ENCODE measurements at regions not wholly inside any gene's neighbourhood (a gene's known extent, or its start where the extent isn't known, plus 50 kb on each side); places are given as distances from the start of the nearest gene placed in this dataset.

DNA sequence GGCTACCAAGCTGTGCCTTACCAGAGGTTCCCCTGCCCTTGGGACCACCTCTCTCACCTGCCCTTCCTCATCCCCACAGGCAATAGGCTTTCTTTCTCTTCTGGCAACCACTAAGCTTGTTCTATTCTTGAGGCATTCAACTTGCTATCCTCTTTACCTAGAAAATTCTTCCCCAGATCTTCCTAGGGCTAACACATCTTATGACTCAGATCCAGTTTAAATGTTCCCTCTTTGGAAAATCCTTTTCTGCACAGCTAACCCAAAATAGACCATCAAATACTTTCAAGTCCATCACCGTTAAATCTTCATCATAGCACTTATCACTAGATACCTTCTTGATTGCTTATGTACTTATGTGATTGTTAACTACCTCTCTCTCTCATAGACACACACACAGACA is 93.7 kb downstream of the ENC1 start:
- peaks cover 1% of the 10 kb centered on the region for H3K4me1 ChIP-seq (ENCODE audit: control insufficient read depth, insufficient read depth, low read length)
- H3K4me3 ChIP-seq (ENCODE audit: low read length): no peak overlapping the region
- no peak for ATAC-seq
- intact Hi-C loops (cut with DNase I): no loop called here
- H3K27me3 ChIP-seq (ENCODE audit: control insufficient read depth, insufficient read depth): no peaks in the 10 kb centered on the region
- no peak for DNase-seq
- H3K9me3 ChIP-seq (ENCODE audit: control insufficient read depth, low read length): no peaks in the 10 kb centered on the region
- H3K27ac ChIP-seq (ENCODE audit: low read length): no peak overlapping the region
- 87% methylated on average over 1 of the region's 1 CpG for WGBS

DNA sequence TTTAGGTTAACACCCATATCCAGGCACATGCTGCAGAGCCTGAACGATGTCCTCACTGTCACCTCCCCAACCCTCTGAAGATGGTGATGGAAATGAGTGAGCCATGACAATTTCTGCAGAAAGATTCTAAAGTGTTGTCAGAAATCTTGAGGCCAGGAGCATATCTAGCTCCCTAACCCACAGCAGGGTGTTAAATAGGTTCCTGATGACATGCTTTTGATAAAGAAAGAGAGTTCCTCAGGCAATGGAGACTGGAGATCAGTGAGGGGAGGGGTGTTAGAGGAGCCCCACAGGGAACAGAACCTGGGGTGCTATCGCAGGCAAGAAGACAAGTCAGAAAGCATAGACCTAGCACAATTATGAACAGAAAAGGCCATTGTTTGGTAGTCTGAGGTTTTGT is 95.7 kb downstream of the ENC1 start:
- intact Hi-C loops (cut with DNase I): no loop called here
- Histone ChIP-seq H3K27ac (ENCODE audit: low read length) (no peak overlapping the region), H3K4me3 (ENCODE audit: low read length) (no peak overlapping the region), H3K27me3 (ENCODE audit: control insufficient read depth, insufficient read depth) (no peaks in the 10 kb centered on the region), H3K4me1 (ENCODE audit: control insufficient read depth, insufficient read depth, low read length) (peaks cover 1% of the 10 kb centered on the region), H3K9me3 (ENCODE audit: control insufficient read depth, low read length) (no peaks in the 10 kb centered on the region)
- 83% methylated on average over 2 of the region's 2 CpGs for WGBS
- ATAC-seq (no peak), DNase-seq (no peak)

DNA sequence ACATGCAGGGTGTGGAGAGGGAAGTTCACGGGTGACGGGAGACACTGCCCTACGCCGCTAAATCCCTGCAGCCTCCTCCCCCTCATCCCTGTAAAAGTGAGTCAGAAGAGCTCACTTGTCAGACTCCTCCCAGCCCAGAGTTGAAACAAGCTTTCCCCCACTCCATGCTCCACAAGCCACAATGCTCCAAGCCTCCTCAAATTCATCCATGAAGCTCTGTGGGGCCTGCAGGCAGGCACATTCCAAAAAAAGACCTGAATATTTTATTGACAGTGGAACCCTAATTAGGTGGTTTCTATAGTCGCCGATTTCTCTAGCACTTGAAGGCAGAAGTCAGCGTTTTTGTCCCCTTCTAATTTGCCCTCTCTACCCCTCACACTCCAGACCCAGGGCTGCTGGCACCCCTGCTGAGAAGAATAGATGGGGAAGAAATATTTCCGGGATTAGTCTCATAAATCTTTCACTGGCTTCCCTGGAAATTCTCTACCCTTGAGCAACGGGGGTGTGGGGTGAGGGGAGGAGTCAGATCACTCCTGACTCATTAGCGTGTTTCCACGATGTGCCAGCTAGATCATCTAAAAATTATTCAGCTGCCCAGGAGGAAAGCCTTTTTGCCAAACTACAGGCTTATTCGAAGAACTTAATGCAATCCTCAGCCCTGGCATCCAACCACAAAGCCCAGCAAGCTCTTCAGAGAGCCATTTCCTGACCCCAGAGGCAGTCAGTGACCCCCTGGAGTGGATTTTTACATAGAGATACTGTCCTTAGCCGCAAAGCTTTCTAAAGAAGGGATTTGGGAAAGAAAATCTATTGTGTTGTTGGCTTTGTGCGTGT is 97.1 kb downstream of the ENC1 start:
- Histone ChIP-seq H3K4me3 (ENCODE audit: low read length) (no peak overlapping the region), H3K27me3 (ENCODE audit: control insufficient read depth, insufficient read depth) (no peaks in the 10 kb centered on the region), H3K27ac (ENCODE audit: low read length) (no peak overlapping the region), H3K4me1 (ENCODE audit: control insufficient read depth, insufficient read depth, low read length) (peaks cover 3% of the 10 kb centered on the region), H3K9me3 (ENCODE audit: control insufficient read depth, low read length) (no peaks in the 10 kb centered on the region)
- intact Hi-C loops (cut with DNase I): no loop called here
- no peak for DNase-seq
- WGBS: 49% methylated on average over 14 of the region's 14 CpGs
- ATAC-seq: peak; percentile 51 to 59

DNA sequence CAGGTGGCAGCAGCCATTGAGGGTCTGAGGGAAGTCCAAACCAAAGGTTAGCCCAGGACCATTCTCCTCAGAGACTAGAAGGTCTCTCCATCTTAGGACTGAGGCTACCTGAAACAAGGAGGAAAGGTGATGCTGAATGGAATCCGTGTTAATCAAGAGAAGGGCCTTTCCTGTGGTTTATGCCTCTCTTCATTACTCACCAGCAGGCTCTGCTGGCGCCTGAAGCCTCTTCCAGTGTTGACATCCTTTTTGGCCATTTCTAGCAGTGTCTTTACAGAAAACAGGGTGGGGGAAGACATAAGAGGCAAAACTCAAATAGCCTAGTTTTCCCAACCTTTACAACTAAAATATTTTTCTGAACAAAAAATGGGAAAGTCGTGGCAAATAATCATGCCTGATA is 98.0 kb downstream of the ENC1 start:
- H3K27me3 ChIP-seq (ENCODE audit: control insufficient read depth, insufficient read depth): no peaks in the 10 kb centered on the region
- H3K27ac ChIP-seq (ENCODE audit: low read length): no peak overlapping the region
- H3K9me3 ChIP-seq (ENCODE audit: control insufficient read depth, low read length): no peaks in the 10 kb centered on the region
- H3K4me1 ChIP-seq (ENCODE audit: control insufficient read depth, insufficient read depth, low read length): peaks cover 3% of the 10 kb centered on the region
- intact Hi-C loops (cut with DNase I): no loop called here
- WGBS: 75% methylated on average over 3 of the region's 3 CpGs
- DNase-seq (no peak), ATAC-seq (no peak)
- no peak overlapping the region for H3K4me3 ChIP-seq (ENCODE audit: low read length)

DNA sequence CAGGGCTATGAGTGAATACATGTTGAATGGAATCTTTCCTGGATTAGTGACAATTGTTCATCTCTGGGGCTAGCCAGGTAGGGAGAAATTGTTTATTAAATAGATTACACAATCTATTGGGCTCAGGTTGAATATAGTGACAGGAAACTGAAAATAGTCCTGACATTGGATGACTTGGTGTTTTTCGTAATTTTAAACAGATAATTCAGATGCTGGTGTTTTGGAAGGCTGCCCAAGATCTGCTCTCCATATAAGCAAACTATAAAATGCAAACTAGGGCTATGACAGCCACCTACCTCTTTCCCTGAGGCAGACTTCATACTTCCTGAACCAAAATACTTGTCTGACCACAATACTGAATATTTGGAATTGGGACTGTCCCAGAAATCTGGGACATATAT is 99.1 kb downstream of the ENC1 start:
- H3K4me3 ChIP-seq (ENCODE audit: low read length): no peak overlapping the region
- WGBS: 67% methylated on average over 1 of the region's 1 CpG
- DNase-seq (no peak), ATAC-seq (no peak)
- no peaks in the 10 kb centered on the region for H3K27me3 ChIP-seq (ENCODE audit: control insufficient read depth, insufficient read depth)
- H3K27ac ChIP-seq (ENCODE audit: low read length): no peak overlapping the region
- no peaks in the 10 kb centered on the region for H3K9me3 ChIP-seq (ENCODE audit: control insufficient read depth, low read length)
- intact Hi-C loops (cut with DNase I): no loop called here
- H3K4me1 ChIP-seq (ENCODE audit: control insufficient read depth, insufficient read depth, low read length): peaks cover 3% of the 10 kb centered on the region

DNA sequence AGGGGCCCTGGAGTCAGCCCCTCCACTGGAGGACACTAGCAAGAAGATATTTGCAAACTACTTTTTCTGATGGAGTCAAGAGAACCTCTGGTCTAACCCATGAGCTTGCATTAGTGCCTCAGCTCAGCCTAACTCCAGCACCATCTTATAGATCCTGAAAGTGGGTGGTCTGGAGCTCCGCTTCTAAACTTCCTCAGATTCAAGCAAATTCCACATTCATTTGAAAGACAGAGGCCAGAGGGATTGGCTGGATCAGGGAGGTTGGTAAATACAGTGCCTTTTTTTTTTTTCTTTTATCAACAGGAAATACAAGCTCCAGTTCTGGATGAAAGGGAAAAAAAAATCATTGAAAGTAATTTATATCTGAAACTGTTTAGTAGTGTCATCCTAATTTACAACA is 99.9 kb downstream of the ENC1 start:
- 63% methylated on average over 1 of the region's 1 CpG for WGBS
- Histone ChIP-seq H3K27ac (ENCODE audit: low read length) (peak overlapping the region; percentile 58), H3K27me3 (ENCODE audit: control insufficient read depth, insufficient read depth) (no peaks in the 10 kb centered on the region), H3K4me1 (ENCODE audit: control insufficient read depth, insufficient read depth, low read length) (peaks cover 3% of the 10 kb centered on the region), H3K4me3 (ENCODE audit: low read length) (no peak overlapping the region), H3K9me3 (ENCODE audit: control insufficient read depth, low read length) (no peaks in the 10 kb centered on the region)
- DNase-seq (no peak), ATAC-seq (no peak)
- intact Hi-C loops (cut with DNase I): no loop called here

DNA sequence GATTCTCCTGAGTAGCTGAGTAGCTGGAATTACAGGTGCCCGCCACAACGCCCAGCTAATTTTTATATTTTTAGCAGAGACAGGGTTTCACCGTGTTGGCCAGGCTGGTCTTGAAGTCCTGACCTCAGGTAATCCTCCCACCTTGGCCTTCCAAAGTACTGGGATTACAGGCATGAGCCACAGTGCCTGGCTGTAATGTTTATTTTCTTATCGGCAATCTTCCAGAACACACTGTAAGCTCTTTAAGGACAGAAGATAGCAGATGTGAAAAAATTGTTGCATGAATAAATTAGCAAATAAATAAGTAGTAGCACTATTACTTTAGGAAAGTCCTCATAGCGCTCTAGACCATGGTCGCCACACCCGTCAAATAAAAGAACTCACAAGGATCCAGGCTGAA is 100.5 kb downstream of the ENC1 start:
- Histone ChIP-seq H3K9me3 (ENCODE audit: control insufficient read depth, low read length) (no peaks in the 10 kb centered on the region), H3K4me3 (ENCODE audit: low read length) (no peak overlapping the region), H3K27me3 (ENCODE audit: control insufficient read depth, insufficient read depth) (no peaks in the 10 kb centered on the region), H3K4me1 (ENCODE audit: control insufficient read depth, insufficient read depth, low read length) (peaks cover 3% of the 10 kb centered on the region), H3K27ac (ENCODE audit: low read length) (no peak overlapping the region)
- DNase-seq (no peak), ATAC-seq (no peak)
- 70% methylated on average over 7 of the region's 7 CpGs for WGBS
- intact Hi-C loops (cut with DNase I): no loop called here

DNA sequence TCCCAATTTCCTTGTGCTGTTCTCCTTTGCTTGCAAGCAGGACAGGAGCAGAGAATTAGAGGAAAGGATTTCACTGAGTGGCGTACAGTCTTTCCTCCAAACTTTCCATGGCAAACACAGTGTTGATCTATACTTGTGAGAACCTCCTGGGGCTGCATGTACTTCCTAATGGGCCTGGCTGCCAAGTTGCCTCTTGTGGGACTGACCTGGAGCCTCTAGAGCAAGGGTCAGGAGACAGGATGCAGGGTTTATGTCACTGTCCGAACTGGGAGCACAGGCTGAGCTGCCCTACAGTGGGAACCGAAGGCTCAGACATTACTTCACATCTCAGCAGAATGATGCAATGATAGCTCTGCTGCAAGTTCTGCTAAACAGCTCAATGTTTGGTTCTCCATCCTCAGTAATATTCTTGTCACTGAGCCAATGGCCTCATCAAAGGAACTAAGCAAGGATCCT is 102.3 kb downstream of the ENC1 start:
- WGBS: 17% methylated on average over 3 of the region's 3 CpGs
- peak; percentile 98 for ATAC-seq
- no peaks in the 10 kb centered on the region for H3K9me3 ChIP-seq (ENCODE audit: control insufficient read depth, low read length)
- H3K27me3 ChIP-seq (ENCODE audit: control insufficient read depth, insufficient read depth): no peaks in the 10 kb centered on the region
- H3K27ac ChIP-seq (ENCODE audit: low read length): peak overlapping the region; percentile 52
- H3K4me1 ChIP-seq (ENCODE audit: control insufficient read depth, insufficient read depth, low read length): peaks cover 3% of the 10 kb centered on the region
- intact Hi-C loops (cut with DNase I): no loop called here
- no peak overlapping the region for H3K4me3 ChIP-seq (ENCODE audit: low read length)
- DNase-seq: peak; percentile 74 to 89 (median 83)

DNA sequence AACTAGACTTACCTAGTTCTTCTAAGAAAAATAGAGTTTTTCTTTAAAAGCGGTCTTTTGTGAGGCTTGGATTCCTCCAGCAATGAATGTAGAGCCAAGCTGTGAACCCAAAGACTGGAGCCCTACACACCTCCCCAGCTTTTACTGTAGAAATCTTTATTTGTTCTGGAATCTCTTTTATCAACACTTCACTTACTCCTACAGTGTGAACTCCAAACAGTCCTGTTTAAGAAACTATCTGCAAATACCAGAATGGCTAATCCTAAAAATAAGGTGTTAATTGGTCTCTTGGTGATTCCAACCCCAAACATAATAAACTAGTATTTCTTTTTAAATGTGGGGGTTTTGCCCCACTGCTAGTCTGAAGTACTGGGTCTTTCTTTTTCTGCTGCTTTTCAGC is 103.9 kb downstream of the ENC1 start:
- H3K27me3 ChIP-seq (ENCODE audit: control insufficient read depth, insufficient read depth): no peaks in the 10 kb centered on the region
- intact Hi-C loops (cut with DNase I): no loop called here
- 95% methylated on average over 1 of the region's 1 CpG for WGBS
- ATAC-seq (no peak), DNase-seq (no peak)
- H3K27ac ChIP-seq (ENCODE audit: low read length): no peak overlapping the region
- no peaks in the 10 kb centered on the region for H3K9me3 ChIP-seq (ENCODE audit: control insufficient read depth, low read length)
- peaks cover 2% of the 10 kb centered on the region for H3K4me1 ChIP-seq (ENCODE audit: control insufficient read depth, insufficient read depth, low read length)
- no peak overlapping the region for H3K4me3 ChIP-seq (ENCODE audit: low read length)

DNA sequence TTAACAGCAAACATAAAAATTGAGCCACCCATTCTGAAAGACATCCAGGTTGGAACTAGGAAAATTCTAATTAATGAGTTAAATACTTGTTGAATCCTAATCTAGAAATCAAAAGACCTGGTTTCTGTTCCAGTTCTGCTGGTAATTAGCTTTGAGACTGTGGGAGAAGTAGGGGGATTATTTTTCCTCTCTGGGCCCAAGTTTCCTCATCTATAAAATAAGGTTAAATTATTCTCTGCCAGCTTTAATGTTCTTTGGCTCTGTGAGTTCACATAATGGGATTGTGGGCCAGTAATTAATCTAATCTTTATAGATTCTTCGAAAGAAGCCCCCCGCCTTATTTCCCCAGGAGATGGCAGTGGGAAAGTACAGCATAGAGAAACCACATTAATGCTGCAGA is 104.6 kb downstream of the ENC1 start:
- 84% methylated on average over 2 of the region's 2 CpGs for WGBS
- Histone ChIP-seq H3K27ac (ENCODE audit: low read length) (no peak overlapping the region), H3K27me3 (ENCODE audit: control insufficient read depth, insufficient read depth) (no peaks in the 10 kb centered on the region), H3K4me3 (ENCODE audit: low read length) (no peak overlapping the region), H3K4me1 (ENCODE audit: control insufficient read depth, insufficient read depth, low read length) (peaks cover 2% of the 10 kb centered on the region), H3K9me3 (ENCODE audit: control insufficient read depth, low read length) (no peaks in the 10 kb centered on the region)
- intact Hi-C loops (cut with DNase I): no loop called here
- no peak for ATAC-seq
- DNase-seq: no peak

DNA sequence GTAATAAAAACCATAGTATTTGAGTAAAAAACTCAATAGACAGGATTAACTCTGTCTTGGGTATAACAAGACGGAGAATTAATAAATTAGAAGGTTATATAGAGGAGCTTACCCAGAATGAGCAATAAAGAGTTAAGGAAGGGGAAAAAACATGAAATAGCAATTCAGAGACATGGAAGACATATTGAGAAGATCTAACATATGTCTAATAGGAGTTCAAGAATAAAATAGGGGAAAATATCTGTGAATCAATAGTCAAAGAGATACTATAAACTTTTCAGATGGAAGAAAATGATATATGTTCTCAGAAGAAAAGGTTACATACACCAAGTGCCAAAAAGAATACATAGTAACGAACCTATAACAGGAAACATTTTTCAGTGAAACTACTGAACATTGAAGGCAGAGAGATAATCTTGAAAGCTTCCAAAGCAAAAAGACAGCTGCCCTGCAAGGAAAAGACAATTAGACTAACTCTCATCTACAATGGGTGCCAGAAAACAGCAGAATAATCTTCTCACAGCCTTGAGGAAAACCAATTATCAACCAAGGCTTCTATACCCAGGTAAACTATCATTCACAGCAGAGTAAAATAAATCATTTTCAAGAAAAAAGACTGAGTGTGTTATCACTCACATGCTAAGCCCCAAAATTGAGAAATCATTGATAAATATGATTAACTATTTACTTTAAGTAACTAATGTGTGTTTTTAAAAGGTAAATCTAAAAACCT is 106.0 kb downstream of the ENC1 start:
- Histone ChIP-seq H3K27ac (ENCODE audit: low read length) (no peak overlapping the region), H3K9me3 (ENCODE audit: control insufficient read depth, low read length) (no peaks in the 10 kb centered on the region), H3K4me1 (ENCODE audit: control insufficient read depth, insufficient read depth, low read length) (peaks cover 2% of the 10 kb centered on the region), H3K4me3 (ENCODE audit: low read length) (no peak overlapping the region), H3K27me3 (ENCODE audit: control insufficient read depth, insufficient read depth) (no peaks in the 10 kb centered on the region)
- DNase-seq (no peak), ATAC-seq (no peak)
- 94% methylated on average over 2 of the region's 2 CpGs for WGBS
- intact Hi-C loops (cut with DNase I): no loop called here

Measured in right cardiac atrium (tissue), 5 donors.